Osteocyte (in vitro differentiated cells): ENCODE measurements at regions not wholly inside any gene's neighbourhood (a gene's known extent, or its start where the extent isn't known, plus 50 kb on each side); places are given as distances from the start of the nearest gene placed in this dataset.

Experiments used
- DNase-seq: peaks from one replicate; pipeline ENCODE4 v3.0.0; 2021; ENCODE audit warnings: mixed read lengths; ENCODE audit not compliant: unreplicated experiment; ENCODE audit errors: extremely low spot score
- H3K27ac Mint-ChIP-seq: one replicate; pipeline ENCODE4 v1.8.0; 2021; ENCODE audit warnings: mild to moderate bottlenecking, mixed read lengths; ENCODE audit not compliant: unreplicated experiment
- H3K27me3 Mint-ChIP-seq: one replicate; pipeline ENCODE4 v1.8.0; 2021; ENCODE audit warnings: mixed read lengths; ENCODE audit not compliant: unreplicated experiment
- H3K36me3 Mint-ChIP-seq: one replicate; pipeline ENCODE4 v1.8.0; 2021; ENCODE audit warnings: mixed read lengths; ENCODE audit not compliant: unreplicated experiment
- H3K4me1 Mint-ChIP-seq: one replicate; pipeline ENCODE4 v1.8.0; 2021; ENCODE audit warnings: mixed read lengths; ENCODE audit not compliant: unreplicated experiment
- H3K4me3 Mint-ChIP-seq: one replicate; pipeline ENCODE4 v1.8.0; 2021; ENCODE audit warnings: mild to moderate bottlenecking, moderate library complexity, mixed read lengths; ENCODE audit not compliant: unreplicated experiment
- H3K9me3 Mint-ChIP-seq: one replicate; pipeline ENCODE4 v1.8.0; 2021; ENCODE audit warnings: mixed read lengths; ENCODE audit not compliant: unreplicated experiment
- TF ChIP-seq, protein P1 (sequence below): fragments of 200-600 bp; sonication (generic); IDR thresholded peaks from 2 replicates; pipeline ENCODE4 v1.5.0; 2021; ENCODE audit warnings: antibody characterized with exemption, mild to moderate bottlenecking, moderate library complexity

DNA sequence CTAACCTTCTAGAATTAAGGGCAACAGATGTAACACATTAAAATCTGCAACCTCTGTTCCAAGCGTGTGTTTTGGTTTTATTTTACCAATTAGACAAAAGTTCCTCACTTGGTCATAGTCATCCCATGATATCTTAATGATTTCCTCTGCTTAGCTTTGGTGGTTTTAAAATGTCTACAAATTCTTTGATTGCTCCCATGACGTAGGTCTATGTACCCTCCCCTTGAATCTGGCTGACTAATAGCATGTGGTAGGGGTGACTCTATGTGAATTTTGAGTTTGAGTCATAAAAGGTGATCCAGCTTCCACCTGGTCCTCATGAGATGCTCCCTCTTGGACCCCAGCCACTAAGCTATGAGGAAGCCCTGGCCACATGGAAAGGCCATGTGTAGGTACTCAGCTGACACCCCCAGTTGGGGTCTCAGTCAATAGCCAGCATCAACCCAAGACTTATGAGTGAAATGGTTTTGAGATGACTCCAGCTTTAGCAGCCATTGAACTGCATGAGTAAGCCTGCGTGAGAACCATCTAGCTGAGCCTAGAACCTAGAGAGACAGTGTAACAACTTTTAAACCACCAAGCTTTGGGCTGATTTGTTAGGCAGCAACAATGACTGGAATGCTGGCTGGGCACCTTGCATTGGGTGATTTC, 247.1 kb downstream of the MSRB3 start:
- Mint-ChIP-seq H3K27me3 (no peaks in the 10 kb centered on the region), H3K4me3 (no peak overlapping the region), H3K4me1 (peaks cover 29% of the 10 kb centered on the region), H3K9me3 (peaks cover 8% of the 10 kb centered on the region), H3K36me3 (no peaks in the 10 kb centered on the region), H3K27ac (no peak overlapping the region)
- TF ChIP-seq, protein P1, sequence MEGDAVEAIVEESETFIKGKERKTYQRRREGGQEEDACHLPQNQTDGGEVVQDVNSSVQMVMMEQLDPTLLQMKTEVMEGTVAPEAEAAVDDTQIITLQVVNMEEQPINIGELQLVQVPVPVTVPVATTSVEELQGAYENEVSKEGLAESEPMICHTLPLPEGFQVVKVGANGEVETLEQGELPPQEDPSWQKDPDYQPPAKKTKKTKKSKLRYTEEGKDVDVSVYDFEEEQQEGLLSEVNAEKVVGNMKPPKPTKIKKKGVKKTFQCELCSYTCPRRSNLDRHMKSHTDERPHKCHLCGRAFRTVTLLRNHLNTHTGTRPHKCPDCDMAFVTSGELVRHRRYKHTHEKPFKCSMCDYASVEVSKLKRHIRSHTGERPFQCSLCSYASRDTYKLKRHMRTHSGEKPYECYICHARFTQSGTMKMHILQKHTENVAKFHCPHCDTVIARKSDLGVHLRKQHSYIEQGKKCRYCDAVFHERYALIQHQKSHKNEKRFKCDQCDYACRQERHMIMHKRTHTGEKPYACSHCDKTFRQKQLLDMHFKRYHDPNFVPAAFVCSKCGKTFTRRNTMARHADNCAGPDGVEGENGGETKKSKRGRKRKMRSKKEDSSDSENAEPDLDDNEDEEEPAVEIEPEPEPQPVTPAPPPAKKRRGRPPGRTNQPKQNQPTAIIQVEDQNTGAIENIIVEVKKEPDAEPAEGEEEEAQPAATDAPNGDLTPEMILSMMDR = no peak
- peak; percentile 38 for DNase-seq

DNA sequence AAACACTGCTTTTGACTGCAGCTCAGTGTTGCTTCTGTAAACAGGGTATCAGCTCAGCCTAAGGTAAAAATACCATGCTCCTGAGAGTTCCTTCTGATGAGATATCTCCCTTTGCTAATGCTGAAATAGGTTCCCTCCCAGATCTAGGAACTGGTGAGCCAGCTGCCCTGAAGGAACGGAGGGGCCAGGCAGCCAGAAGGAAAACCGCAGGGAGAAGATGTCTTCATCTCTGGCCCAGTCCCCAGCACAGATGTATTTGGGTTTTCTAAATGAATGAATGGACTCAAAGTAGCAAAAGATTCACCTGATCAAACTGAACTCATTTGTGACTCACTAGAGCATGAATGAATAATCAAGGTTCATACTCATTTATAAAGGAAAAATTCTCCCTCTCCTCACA, 247.8 kb downstream of the MSRB3 start:
- DNase-seq = no peak
- Mint-ChIP-seq H3K9me3 (peaks cover 8% of the 10 kb centered on the region), H3K27ac (no peak overlapping the region), H3K4me1 (peaks cover 29% of the 10 kb centered on the region), H3K27me3 (no peaks in the 10 kb centered on the region), H3K36me3 (no peaks in the 10 kb centered on the region), H3K4me3 (no peak overlapping the region)
- TF ChIP-seq, protein P1 = no peak

DNA sequence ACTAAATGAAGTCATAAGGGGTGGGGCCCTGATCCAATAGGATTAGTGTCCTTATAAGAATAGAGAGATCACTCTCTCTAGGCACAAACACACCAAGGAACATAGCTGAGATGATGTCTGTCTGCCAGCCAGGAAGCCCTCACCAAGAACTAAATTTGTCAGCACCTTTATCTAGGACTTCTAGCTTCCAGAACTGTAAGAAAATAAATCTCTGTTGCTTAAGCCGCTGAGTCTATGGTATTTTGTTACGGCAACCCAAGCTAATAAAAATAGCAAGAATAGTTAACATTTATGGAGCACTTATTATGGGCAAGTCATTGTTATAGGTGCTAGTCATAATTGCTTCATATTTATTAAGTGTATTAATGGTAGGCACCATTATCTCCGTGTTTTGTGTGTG, 249.6 kb downstream of the MSRB3 start:
- TF ChIP-seq, protein P1 = no peak
- H3K27me3 Mint-ChIP-seq = no peaks in the 10 kb centered on the region
- H3K4me3 Mint-ChIP-seq = no peak overlapping the region
- DNase-seq = no peak
- no peak overlapping the region for H3K27ac Mint-ChIP-seq
- H3K4me1 Mint-ChIP-seq = peaks cover 39% of the 10 kb centered on the region
- H3K9me3 Mint-ChIP-seq = peaks cover 8% of the 10 kb centered on the region
- H3K36me3 Mint-ChIP-seq = no peaks in the 10 kb centered on the region

DNA sequence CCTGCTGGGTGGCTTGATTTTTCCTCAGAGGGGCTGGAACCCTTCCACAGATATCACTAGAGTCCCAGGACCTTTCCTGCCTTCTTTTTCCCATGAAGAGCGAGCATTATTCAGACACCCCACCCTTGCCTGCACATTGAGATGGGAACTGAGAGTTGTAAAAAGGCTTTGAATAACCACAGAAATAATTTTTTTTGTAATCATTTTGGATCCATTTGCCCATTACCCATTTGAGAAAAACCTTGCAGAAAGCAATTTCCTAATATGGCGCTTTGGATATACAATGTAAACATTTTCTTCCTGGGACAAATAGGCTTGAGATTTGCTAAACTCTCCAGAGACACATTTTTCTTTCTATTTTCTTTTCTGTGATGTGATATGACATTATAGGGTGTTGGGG, 250.6 kb downstream of the MSRB3 start:
- no peak overlapping the region for H3K27ac Mint-ChIP-seq

DNA sequence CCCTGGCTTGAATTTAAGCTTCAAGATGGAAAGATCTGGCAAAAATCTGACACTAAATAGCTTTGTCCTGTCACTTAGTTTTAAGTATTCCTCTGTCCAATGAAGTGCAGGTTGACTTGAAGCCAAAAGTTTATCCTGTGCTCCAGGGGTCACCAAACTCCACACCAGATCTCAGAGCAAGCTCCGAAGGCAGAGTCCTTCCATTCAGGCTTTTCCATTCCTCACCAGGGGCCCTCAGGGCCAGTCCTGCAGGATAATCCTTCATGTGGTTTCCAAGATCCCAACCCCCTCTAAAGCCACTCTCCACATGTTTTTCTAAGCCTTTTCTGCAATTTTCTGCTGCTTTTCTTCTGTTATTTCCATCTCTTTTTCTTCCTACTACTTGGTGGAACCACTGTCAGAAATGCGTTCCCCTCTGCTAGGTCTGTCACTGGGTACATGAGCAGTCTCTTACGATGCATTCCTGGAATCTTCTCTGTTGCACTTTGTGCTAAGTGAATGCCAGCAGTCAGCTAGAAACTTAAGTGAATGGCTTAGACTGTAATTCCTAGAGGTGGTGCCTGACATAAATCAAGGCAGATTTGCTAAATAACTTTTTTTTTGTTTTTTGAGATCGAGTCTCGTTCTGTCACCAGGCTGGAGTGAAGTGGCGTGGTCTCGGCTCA, 251.4 kb downstream of the MSRB3 start:
- peaks cover 8% of the 10 kb centered on the region for H3K9me3 Mint-ChIP-seq
- no peaks in the 10 kb centered on the region for H3K36me3 Mint-ChIP-seq
- H3K4me1 Mint-ChIP-seq = peaks cover 41% of the 10 kb centered on the region
- TF ChIP-seq, protein P1 = no peak
- no peak overlapping the region for H3K4me3 Mint-ChIP-seq
- DNase-seq = peak; percentile 72
- no peak overlapping the region for H3K27ac Mint-ChIP-seq
- H3K27me3 Mint-ChIP-seq = no peaks in the 10 kb centered on the region

More for the DNA sequence above, 250.6 kb downstream of the MSRB3 start:
- Mint-ChIP-seq H3K36me3 (no peaks in the 10 kb centered on the region), H3K27me3 (no peaks in the 10 kb centered on the region), H3K9me3 (peaks cover 8% of the 10 kb centered on the region), H3K4me3 (no peak overlapping the region), H3K4me1 (peaks cover 39% of the 10 kb centered on the region)
- TF ChIP-seq, protein P1 = no peak
- DNase-seq = peak; percentile 27
